ENCODE measurements at regions not wholly inside any gene's neighbourhood (a gene's known extent, or its start where the extent isn't known, plus 50 kb on each side); places are given as distances from the start of the nearest gene placed in this dataset.
A peak's percentile ranks its signal among the peaks of the same experiment; 100 is the strongest.

- TF ChIP-seq, protein P1, sequence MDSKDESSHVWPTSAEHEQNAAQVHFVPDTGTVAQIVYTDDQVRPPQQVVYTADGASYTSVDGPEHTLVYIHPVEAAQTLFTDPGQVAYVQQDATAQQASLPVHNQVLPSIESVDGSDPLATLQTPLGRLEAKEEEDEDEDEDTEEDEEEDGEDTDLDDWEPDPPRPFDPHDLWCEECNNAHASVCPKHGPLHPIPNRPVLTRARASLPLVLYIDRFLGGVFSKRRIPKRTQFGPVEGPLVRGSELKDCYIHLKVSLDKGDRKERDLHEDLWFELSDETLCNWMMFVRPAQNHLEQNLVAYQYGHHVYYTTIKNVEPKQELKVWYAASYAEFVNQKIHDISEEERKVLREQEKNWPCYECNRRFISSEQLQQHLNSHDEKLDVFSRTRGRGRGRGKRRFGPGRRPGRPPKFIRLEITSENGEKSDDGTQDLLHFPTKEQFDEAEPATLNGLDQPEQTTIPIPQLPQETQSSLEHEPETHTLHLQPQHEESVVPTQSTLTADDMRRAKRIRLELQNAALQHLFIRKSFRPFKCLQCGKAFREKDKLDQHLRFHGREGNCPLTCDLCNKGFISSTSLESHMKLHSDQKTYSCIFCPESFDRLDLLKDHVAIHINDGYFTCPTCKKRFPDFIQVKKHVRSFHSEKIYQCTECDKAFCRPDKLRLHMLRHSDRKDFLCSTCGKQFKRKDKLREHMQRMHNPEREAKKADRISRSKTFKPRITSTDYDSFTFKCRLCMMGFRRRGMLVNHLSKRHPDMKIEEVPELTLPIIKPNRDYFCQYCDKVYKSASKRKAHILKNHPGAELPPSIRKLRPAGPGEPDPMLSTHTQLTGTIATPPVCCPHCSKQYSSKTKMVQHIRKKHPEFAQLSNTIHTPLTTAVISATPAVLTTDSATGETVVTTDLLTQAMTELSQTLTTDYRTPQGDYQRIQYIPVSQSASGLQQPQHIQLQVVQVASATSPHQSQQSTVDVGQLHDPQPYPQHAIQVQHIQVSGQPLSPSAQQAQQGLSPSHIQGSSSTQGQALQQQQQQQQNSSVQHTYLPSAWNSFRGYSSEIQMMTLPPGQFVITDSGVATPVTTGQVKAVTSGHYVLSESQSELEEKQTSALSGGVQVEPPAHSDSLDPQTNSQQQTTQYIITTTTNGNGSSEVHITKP (CRISPR knock-in tag; IDR thresholded peaks at IDR 0.05; ENCODE audit: low read depth) = no peak
- TF ChIP-seq ZMYM4 (CRISPR knock-in tag; IDR thresholded peaks at IDR 0.05) (no peak), SNAPC2 (CRISPR knock-in tag; IDR thresholded peaks at IDR 0.05) (no peak)
Observed at GRCh38 chr7:108802650-108803049, 233.0 kb downstream of the DNAJB9 start (continued).

DNA sequence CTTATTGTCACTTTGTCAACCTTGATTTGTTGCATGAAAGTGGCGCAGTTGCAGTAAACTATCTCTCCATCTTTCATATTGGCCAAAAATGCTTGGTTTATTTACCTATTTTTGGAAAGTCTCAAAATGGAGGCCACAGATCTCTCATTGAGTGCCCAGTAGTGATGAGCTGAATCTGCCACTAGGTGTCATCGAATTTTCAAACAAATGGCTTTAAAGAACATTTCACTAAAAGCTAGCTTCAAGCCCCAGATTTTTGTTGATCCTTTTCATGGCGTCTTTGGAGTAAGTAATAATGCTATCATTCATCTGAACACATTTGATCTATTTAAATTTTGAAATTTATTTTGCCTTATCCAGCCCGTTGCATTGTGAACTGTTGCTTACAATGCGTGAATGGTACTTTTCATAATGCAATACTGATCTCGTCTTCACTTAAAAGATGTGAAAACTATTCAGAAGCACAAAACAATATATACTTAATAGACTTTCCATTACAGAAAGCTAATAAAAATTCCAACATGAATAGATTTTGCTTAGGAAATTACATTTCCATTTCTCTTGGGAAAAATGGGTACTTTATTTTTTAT lies 236.2 kb downstream of the DNAJB9 start:
- ATAC-seq = peak; percentile 54; the same call in 2 of the 3 replicates
- FAIRE-seq = peak; percentile 66
- Histone ChIP-seq H3K9ac (ENCODE audit: insufficient read depth, low read depth, low read length) (no peak overlapping the region), H3K79me2 (ENCODE audit: insufficient read depth, low read length) (no peaks in the 10 kb centered on the region), H3K27me3 (ENCODE audit: control insufficient read depth in 1 of 2, insufficient read depth in 2 of 2, low read length in 2 of 2) (no peaks in the 10 kb centered on the region; a peak in 1 of 5 replicates), H3K9me3 (ENCODE audit: low read length) (no peaks in the 10 kb centered on the region), H3K4me2 (ENCODE audit: low read depth, low read length) (no peak overlapping the region), H3K4me1 (ENCODE audit: insufficient read depth, low read length) (no peaks in the 10 kb centered on the region), H3K36me3 (replicated peaks in 1 of 2; ENCODE audit: control insufficient read depth in 1 of 2, insufficient read depth in 2 of 2, low read length in 2 of 2) (no peaks in the 10 kb centered on the region), H3K27ac (ENCODE audit: extremely low read length, insufficient read depth, low read length) (no peak overlapping the region), H4K20me1 (ENCODE audit: insufficient read depth, low read length) (no peaks in the 10 kb centered on the region), H2AFZ (ENCODE audit: low read length) (no peak overlapping the region), H3K4me3 (replicated peaks in 1 of 3; ENCODE audit: insufficient read depth in 1 of 3, low read depth in 2 of 3, low read length in 3 of 3) (no peak overlapping the region)
- ChIA-PET POLR2A (no interaction called here), CTCF (ENCODE audit: low intra/inter-chr PET ratio, low total read pairs) (no interaction called here)
- WGBS (ENCODE audit: low lambda C conversion rate) = 25% methylated on average over 6 of the region's 6 CpGs
- in situ Hi-C loops (cut with HindIII; ENCODE audit: extremely low pct_ligation_motif_present, low pct_unique_long_range_greater_than_20kb) = no loop called here
- DNase-seq (ENCODE audit: low spot score) = peak; percentile 5
- intact Hi-C loops (cut with micrococcal nuclease; ENCODE audit: unreplicated experiment) = loop anchor here (5.0 kb wide), 1 partner anchor 194 kb away; no protein-coding TSS in a partner anchor
- BruUV-seq (replicated peaks) = no TSS peak
- TF ChIP-seq ZNF709 (CRISPR knock-in tag; IDR thresholded peaks at IDR 0.05) = no peak
- no peak for TF ChIP-seq ZNF44 (CRISPR knock-in tag; IDR thresholded peaks at IDR 0.05)
- no peak for TF ChIP-seq SP2 (CRISPR knock-in tag; IDR thresholded peaks at IDR 0.05)
- TF ChIP-seq ZNF850 (CRISPR knock-in tag; conservative IDR thresholded peaks at IDR 0.05) = no peak
- TF ChIP-seq ZNF354B (CRISPR knock-in tag; IDR thresholded peaks at IDR 0.05) = no peak
- TF ChIP-seq TARDBP (CRISPR knock-in tag; IDR thresholded peaks at IDR 0.05) = no peak
- no peak for TF ChIP-seq ZBTB7A (CRISPR knock-in tag; IDR thresholded peaks at IDR 0.05)
- peak; percentile 47 for TF ChIP-seq CTCF (CRISPR knock-in tag; IDR thresholded peaks at IDR 0.05)
- no peak for TF ChIP-seq MED1 (CRISPR knock-in tag; IDR thresholded peaks at IDR 0.05)
- TF ChIP-seq NFYC (CRISPR knock-in tag; IDR thresholded peaks at IDR 0.05) = no peak
- TF ChIP-seq STAG1 (CRISPR knock-in tag; IDR thresholded peaks at IDR 0.05) = peak; percentile 42; the same call in 1 of the 2 replicates
- TF ChIP-seq ZNF557 (CRISPR knock-in tag; IDR thresholded peaks at IDR 0.05) = no peak
